Epithelial cell of esophagus (primary cell): ENCODE measurements at regions not wholly inside any gene's neighbourhood (a gene's known extent, or its start where the extent isn't known, plus 50 kb on each side); places are given as distances from the start of the nearest gene placed in this dataset.
A peak's percentile ranks its signal among the peaks of the same experiment; 100 is the strongest.

Experiments
- DNase-seq: peaks from one replicate; pipeline ENCODE4 v3.0.0; 2010; ENCODE audit warnings: low read depth
- H3K4me3 ChIP-seq: 2 replicates; pipeline ENCODE4 v1.5.1; 2011; ENCODE audit warnings: mild to moderate bottlenecking, low read length, control low read depth
- TF ChIP-seq, protein P1 (sequence below): IDR thresholded peaks from 2 replicates; pipeline ENCODE4 v1.5.1; 2011; ENCODE audit warnings: low read depth, mild to moderate bottlenecking, low read length, control low read depth, inconsistent platforms; ENCODE audit not compliant: insufficient read depth; ENCODE audit errors: missing control alignments

DNA sequence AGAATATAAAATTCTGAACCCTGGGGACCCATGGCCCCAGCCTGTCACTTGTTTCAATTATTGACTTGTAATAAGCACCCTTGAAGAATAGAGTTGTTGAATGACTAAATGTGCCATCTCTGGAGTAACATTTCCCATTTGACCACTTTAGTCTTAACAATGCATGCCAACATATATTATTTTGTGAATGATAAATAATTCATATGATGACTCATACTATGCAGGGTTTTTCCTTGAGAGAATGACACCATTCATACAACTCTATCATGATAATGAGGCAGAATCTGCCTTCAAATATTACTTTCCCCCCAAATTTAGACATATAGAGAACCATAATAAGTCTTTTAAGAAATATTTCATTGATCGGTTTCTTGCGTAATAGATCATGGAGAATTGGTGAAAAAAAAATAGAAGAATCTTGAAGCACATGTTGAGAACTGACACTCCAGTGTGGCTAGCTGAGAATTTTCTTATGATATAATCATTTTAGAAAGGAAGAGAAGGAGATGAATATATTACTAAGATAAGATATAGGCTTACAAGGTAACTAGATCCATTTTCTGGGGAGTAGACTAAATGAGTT is 404.5 kb downstream of the GRXCR1 start:
- no peak overlapping the region for H3K4me3 ChIP-seq
- TF ChIP-seq, protein P1, sequence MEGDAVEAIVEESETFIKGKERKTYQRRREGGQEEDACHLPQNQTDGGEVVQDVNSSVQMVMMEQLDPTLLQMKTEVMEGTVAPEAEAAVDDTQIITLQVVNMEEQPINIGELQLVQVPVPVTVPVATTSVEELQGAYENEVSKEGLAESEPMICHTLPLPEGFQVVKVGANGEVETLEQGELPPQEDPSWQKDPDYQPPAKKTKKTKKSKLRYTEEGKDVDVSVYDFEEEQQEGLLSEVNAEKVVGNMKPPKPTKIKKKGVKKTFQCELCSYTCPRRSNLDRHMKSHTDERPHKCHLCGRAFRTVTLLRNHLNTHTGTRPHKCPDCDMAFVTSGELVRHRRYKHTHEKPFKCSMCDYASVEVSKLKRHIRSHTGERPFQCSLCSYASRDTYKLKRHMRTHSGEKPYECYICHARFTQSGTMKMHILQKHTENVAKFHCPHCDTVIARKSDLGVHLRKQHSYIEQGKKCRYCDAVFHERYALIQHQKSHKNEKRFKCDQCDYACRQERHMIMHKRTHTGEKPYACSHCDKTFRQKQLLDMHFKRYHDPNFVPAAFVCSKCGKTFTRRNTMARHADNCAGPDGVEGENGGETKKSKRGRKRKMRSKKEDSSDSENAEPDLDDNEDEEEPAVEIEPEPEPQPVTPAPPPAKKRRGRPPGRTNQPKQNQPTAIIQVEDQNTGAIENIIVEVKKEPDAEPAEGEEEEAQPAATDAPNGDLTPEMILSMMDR: no peak
- DNase-seq: peak; percentile 5

DNA sequence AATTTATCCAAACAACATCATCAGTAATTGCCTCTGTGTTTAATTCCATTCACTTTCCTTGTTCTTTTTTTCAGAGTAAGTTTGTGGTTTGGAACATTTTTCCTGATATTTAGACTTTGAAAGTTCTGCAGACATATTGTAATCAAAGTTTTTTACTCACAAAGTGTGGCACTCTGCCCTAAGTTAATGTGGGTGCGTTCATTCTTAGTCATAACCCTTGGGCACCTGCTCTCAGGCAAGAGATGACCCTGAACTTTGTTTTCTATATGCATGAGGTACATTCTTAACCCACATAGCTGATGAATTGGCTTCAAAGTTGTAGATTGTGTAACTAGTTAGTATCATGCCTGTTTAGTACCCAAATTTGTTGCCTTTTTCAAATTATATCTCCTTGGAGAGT is 424.3 kb downstream of the GRXCR1 start:
- peak; percentile 70 for DNase-seq
- TF ChIP-seq, protein P1: no peak
- H3K4me3 ChIP-seq: no peak overlapping the region

DNA sequence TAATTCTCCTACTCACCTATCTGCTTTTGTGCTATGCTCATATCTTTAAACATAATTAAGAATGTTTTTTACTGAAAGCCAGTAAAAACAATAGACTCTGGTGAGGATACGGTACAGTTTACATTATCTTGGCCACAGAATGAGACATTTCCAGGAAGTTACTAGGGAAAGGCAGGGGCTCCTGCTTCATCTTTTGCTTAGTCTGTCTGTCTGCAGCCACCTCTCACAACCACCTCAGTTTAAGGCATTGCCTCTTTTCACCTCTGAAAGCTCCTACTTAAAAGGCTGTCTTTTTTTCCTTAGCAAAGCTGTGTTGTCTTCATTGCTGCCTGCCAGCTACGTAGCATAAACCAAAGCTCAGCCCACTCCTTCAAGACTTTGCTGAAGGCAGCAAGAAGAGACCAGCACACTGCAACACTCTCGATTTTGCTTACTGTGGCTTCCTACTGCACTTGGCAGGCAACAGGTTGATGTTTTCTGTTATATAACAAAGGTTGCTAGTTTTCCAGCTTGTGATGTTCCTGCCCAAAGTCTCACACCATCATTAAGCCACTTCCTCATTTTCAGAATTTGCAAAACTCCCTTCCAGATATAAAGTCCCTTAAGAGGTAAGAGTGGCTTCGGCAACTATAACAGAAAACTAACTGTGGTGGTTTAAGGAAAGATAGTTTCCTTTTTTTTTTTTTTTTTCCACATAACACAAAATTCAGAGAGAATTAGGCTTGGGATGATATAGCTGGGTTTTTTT is 432.9 kb downstream of the GRXCR1 start:
- TF ChIP-seq, protein P1: no peak
- no peak overlapping the region for H3K4me3 ChIP-seq
- DNase-seq: no peak

DNA sequence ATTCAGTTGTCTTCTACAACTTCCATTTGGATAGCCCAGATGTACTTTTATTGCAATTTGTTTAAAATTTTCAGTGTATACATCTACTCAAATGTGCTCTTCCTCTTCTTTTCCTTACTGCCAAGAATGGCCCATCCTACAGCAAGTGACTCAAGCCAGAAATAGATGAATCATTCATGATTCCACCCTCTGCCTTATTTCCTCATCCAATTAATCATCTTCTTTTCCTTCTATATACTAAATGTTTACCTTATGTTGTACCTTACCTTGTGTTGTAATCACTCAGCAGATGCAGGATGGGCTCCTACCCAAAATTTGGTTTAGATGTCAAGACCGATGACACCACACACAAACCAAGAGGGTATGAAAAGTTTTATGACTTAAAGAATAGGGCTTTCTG is 437.8 kb downstream of the GRXCR1 start:
- DNase-seq: peak; percentile 90
- no peak overlapping the region for H3K4me3 ChIP-seq
- TF ChIP-seq, protein P1: no peak

DNA sequence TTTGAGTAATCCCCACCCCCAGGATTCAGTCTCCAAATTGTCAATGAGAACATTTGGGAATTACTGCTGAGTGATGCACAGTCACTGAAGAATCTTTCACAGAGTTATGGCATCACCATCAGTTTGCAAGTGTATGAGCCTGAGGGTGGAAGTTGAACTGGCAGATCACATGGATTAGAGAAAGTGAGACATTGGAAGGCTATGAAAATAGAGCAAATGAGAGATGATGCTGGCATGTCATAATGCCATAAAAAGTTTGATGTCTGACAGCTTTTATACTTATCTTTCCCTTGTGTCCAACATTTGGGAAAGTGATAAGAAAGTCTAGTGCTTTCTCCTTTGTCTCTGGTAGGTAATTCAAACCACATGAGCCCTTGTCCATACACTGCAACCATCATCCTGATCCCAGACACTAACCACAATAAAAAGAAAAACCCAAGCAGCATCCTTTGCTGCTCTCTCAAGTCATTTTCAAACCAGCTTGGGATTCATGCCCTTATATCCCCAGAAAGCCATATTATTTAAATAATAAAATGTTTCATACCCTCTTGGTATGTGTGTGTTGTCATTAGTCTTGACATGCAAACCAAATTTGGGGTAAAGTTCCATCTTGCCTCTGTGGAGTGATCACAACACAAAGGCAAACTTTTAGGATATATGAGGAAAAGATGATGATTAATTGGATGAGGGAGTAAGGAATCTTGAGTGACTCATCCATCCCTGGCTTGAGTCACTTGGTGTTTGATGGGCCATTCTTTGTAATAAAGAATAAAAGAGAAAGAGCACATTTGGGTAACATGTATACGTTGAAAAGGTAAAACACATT is 438.9 kb downstream of the GRXCR1 start:
- TF ChIP-seq, protein P1: no peak
- H3K4me3 ChIP-seq: no peak overlapping the region
- peak; percentile 85 for DNase-seq

DNA sequence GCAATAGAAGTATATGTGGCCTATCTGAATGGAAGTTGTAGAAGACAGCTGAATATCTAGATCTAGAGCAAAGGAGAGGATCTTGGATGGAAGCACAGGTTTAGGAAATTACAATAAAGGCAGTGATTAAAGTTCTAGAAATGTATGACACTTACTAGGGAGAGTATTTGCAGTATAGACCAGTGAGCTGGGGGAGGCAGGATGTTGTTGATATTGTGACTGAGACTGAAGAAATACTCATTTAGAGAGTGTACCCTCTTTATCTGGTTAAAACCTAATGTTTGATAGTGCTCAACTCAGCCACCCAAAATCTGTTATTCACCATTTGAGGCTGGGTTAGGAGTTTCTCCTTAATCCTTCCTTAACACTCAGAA is 439.5 kb downstream of the GRXCR1 start:
- H3K4me3 ChIP-seq: no peak overlapping the region
- TF ChIP-seq, protein P1: no peak
- peak; percentile 29 for DNase-seq

DNA sequence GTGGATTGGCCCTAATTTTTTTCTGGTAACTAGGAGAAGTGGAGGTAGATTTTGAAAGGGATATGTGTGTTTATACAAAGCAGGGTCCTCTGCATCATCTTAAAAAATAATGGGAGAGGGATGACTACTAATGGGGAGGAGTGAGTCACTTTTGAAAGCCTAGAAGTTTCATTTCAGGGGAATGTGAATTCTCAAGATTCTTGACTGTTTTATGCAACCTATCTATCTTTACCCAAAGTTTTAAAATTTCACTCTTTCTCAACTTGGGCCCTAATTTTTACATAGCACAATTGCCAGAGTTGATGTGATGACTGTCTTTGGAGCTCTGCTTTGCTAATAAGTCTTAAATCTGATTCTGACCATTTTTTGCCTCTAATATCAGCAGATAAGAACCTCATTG is 445.2 kb downstream of the GRXCR1 start:
- H3K4me3 ChIP-seq: no peak overlapping the region
- TF ChIP-seq, protein P1: no peak
- DNase-seq: peak; percentile 49
